GM23248 (cell line): ENCODE measurements at regions not wholly inside any gene's neighbourhood (a gene's known extent, or its start where the extent isn't known, plus 50 kb on each side); places are given as distances from the start of the nearest gene placed in this dataset.
"Not testable (repeated sequence)": the region's sequence is repeated elsewhere in the genome, so short reads cannot be mapped to it uniquely, and the experiment has no call there.

Experiments used
- DNase-seq: peaks from one replicate; pipeline ENCODE4 v3.0.0-alpha.2; 2015
- H2AFZ ChIP-seq: fragments of 200-600 bp; sonication (generic); 2 replicates; pipeline ENCODE4 v1.6.1; 2016; ENCODE audit warnings: antibody characterized with exemption
- H3F3A ChIP-seq: fragments of 200-600 bp; sonication (generic); 2 replicates; pipeline ENCODE4 v1.6.1; 2016; ENCODE audit warnings: mild to moderate bottlenecking, antibody characterized with exemption, mixed run types; ENCODE audit not compliant: insufficient read depth
- H3K27ac ChIP-seq: fragments of 200-600 bp; sonication (generic); 2 replicates; pipeline ENCODE4 v1.5.1; 2016; ENCODE audit warnings: mild to moderate bottlenecking
- H3K27me3 ChIP-seq: fragments of 200-600 bp; sonication (generic); replicated peaks from 2 replicates; pipeline ENCODE4 v1.6.1; 2016; ENCODE audit warnings: mild to moderate bottlenecking; ENCODE audit not compliant: insufficient read depth
- H3K36me3 ChIP-seq: fragments of 200-600 bp; sonication (generic); 2 replicates; pipeline ENCODE4 v1.6.1; 2016; ENCODE audit warnings: low read depth, mild to moderate bottlenecking
- H3K4me1 ChIP-seq: fragments of 200-600 bp; sonication (generic); 2 replicates; pipeline ENCODE4 v1.6.1; 2016; ENCODE audit warnings: mild to moderate bottlenecking; ENCODE audit not compliant: insufficient read depth
- H3K4me2 ChIP-seq: fragments of 200-600 bp; sonication (generic); one replicate; pipeline ENCODE4 v1.6.1; 2016; ENCODE audit warnings: mild to moderate bottlenecking; ENCODE audit not compliant: unreplicated experiment
- H3K4me3 ChIP-seq: fragments of 200-600 bp; sonication (generic); 2 replicates; pipeline ENCODE4 v1.5.1; 2016; ENCODE audit warnings: mild to moderate bottlenecking
- H3K79me2 ChIP-seq: fragments of 200-600 bp; sonication (generic); 2 replicates; pipeline ENCODE4 v1.6.1; 2016; ENCODE audit warnings: mild to moderate bottlenecking; ENCODE audit not compliant: insufficient read depth
- H3K9ac ChIP-seq: fragments of 200-600 bp; sonication (generic); 2 replicates; pipeline ENCODE4 v1.6.1; 2016; ENCODE audit warnings: mild to moderate bottlenecking
- H3K9me2 ChIP-seq: fragments of 200-600 bp; sonication (generic); 2 replicates; pipeline ENCODE4 v1.6.1; 2016; ENCODE audit warnings: mixed run types, mild to moderate bottlenecking, moderate library complexity; ENCODE audit not compliant: insufficient read depth
- H3K9me3 ChIP-seq: fragments of 200-600 bp; sonication (generic); one replicate; pipeline ENCODE4 v1.6.1; 2017; ENCODE audit warnings: low read depth
- H4K20me1 ChIP-seq: fragments of 200-600 bp; sonication (generic); 2 replicates; pipeline ENCODE4 v1.6.0; 2016; ENCODE audit not compliant: insufficient read depth
- EZH2 ChIP-seq: fragments of 200-600 bp; sonication (generic); IDR thresholded peaks from 2 replicates; pipeline ENCODE4 v1.6.1; 2018; ENCODE audit warnings: antibody characterized with exemption, mild to moderate bottlenecking; ENCODE audit not compliant: insufficient read depth, poor library complexity, severe bottlenecking
- EZH2phosphoT487 ChIP-seq: fragments of 200-600 bp; sonication (generic); IDR thresholded peaks from 2 replicates; pipeline ENCODE4 v1.6.1; 2018; ENCODE audit warnings: antibody characterized with exemption, moderate library complexity, mild to moderate bottlenecking, low read depth; ENCODE audit not compliant: insufficient read depth
- WGBS, 2 experiments: methylation state at CpG; one replicate each; pipeline ENCODE4 v1.1.6; 2015 to 2017; ENCODE audit warnings: low lambda C conversion rate in 2 of 2, low coverage in 1 of 2; ENCODE audit errors: missing lambda C conversion rate in 2 of 2; 5-methylcytosine and 5-hydroxymethylcytosine counted together
- in situ Hi-C: fragments of 300-500 bp; cut with MboI; formaldehyde crosslinking; loops from 2 replicates; pipeline ENCODE4 v1.15.0; 2020

DNA sequence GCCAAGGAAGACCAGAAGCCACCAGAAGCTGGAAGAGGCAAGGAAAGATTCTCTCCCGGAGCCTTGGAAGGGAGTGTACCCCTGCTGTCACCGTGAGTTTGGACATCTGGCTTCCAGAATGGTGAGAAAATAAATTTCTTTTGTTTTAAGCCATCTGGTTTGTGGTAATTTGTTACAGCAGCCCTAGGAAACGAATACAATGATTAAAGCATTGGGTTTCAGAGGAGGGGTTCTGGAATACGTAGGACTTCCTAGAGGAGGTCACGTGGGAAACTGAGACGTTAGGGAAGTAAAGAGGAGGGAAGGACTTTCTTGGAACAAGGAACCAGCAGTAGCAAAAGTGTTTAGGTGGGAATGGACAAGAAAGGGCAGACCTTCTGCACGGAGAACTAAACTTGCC, 377.7 kb downstream of the IL20RB start:
- Histone ChIP-seq H3K4me1 (no peaks in the 10 kb centered on the region), H3K27ac (no peak overlapping the region), H3K4me3 (no peak overlapping the region), H2AFZ (no peak overlapping the region), H3K27me3 (no peaks in the 10 kb centered on the region), H3K9me3 (no peaks in the 10 kb centered on the region), H3K79me2 (no peaks in the 10 kb centered on the region), H3K36me3 (no peaks in the 10 kb centered on the region), H3K9ac (no peak overlapping the region), H3F3A (no peaks in the 10 kb centered on the region), H3K9me2 (no peaks in the 10 kb centered on the region), H4K20me1 (no peaks in the 10 kb centered on the region), H3K4me2 (no peak overlapping the region)
- TF ChIP-seq EZH2phosphoT487 (no peak), EZH2 (no peak)
- 2 to 6% methylated on average over 7 of the region's 7 CpGs for WGBS, 2 experiments
- in situ Hi-C loops = no loop called here
- no peak for DNase-seq

- H3K9me2 ChIP-seq, H3F3A ChIP-seq, H3K9me3 ChIP-seq, H3K4me1 ChIP-seq, H3K36me3 ChIP-seq, H3K79me2 ChIP-seq, H2AFZ ChIP-seq, H3K27ac ChIP-seq, H3K4me2 ChIP-seq, H3K4me3 ChIP-seq, H4K20me1 ChIP-seq, DNase-seq, H3K9ac ChIP-seq, in situ Hi-C loops, H3K27me3 ChIP-seq: not testable (repeated sequence)
- WGBS, 2 experiments = 12 to 30% methylated on average over 5 of the region's 5 CpGs
Observed at GRCh38 chr3:137338400-137338799, 380.6 kb downstream of the IL20RB start.

GRCh38 chr3:137343283-137343682, 385.5 kb downstream of the IL20RB start:
- in situ Hi-C loops = no loop called here
- 5 to 9% methylated on average over 4 of the region's 4 CpGs for WGBS, 2 experiments
- no peaks in the 10 kb centered on the region for H4K20me1 ChIP-seq

DNA sequence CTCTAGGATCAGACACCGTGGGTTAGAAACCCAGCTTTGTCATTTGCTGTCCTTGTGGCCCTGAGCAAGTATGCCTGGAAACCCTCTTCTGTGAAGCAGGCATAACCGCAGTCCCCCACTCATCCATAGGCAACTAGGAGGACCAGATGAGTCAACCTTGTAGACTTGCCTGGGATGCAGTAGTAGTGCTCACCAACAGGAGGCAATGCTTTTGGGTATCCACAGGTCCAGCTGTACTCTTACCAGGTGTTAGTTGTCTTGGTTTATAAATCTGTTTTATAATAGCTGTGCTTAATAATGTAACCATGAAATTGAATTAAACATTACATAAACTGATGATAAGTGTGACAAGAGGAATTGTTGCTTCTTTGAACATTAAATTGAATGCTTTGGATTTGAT, 389.3 kb downstream of the IL20RB start:
- Histone ChIP-seq H3K27me3 (no peaks in the 10 kb centered on the region), H3K4me1 (no peaks in the 10 kb centered on the region), H3K4me3 (no peak overlapping the region), H2AFZ (no peak overlapping the region), H4K20me1 (no peaks in the 10 kb centered on the region), H3K79me2 (no peaks in the 10 kb centered on the region), H3K4me2 (no peak overlapping the region), H3K27ac (no peak overlapping the region), H3K9me2 (no peaks in the 10 kb centered on the region), H3F3A (no peaks in the 10 kb centered on the region), H3K9ac (no peak overlapping the region), H3K36me3 (no peaks in the 10 kb centered on the region), H3K9me3 (no peaks in the 10 kb centered on the region)
- DNase-seq = no peak
- TF ChIP-seq EZH2phosphoT487 (no peak), EZH2 (no peak)
- in situ Hi-C loops = no loop called here
- 12 to 13% methylated on average over 2 of the region's 2 CpGs for WGBS, 2 experiments

More at GRCh38 chr3:137343283-137343682, 385.5 kb downstream of the IL20RB start:
- Histone ChIP-seq H3K36me3 (no peaks in the 10 kb centered on the region), H3K4me1 (no peaks in the 10 kb centered on the region), H3K9me3 (no peaks in the 10 kb centered on the region), H3K27ac (no peak overlapping the region), H3K9me2 (no peaks in the 10 kb centered on the region), H3K4me3 (no peak overlapping the region), H3K4me2 (no peak overlapping the region), H2AFZ (no peak overlapping the region), H3K79me2 (no peaks in the 10 kb centered on the region), H3F3A (no peaks in the 10 kb centered on the region), H3K9ac (no peak overlapping the region), H3K27me3 (no peaks in the 10 kb centered on the region)
- no peak for DNase-seq
- TF ChIP-seq EZH2 = no peak
- no peak for TF ChIP-seq EZH2phosphoT487

DNA sequence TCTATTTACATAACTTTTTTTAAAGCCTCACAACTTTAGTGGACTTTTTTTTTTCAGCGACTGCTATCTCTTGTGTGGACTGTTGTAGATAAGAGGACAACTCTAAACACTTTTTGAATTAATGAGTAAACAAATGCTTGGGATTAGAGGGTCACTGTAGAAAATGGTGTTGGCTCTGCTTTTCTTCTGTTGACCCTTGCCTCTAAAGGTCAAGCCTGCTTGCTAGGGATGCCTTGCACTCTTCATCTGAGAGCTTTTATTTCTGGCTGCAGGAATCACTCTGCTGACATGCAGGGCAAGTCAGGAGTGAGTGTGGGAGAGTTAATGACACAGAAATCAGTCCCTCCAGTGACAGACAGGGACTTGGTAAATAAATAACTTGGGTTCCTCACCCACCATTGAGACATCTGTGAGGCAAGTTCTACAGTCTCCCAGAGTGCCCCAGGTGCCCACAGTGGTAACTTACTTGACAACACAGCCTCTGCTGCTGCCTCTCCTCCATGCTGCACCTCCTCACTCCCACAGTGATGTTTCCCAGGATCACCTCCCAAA, 390.1 kb downstream of the IL20RB start:
- in situ Hi-C loops = no loop called here

More for the DNA sequence above, 390.1 kb downstream of the IL20RB start:
- H3K4me3 ChIP-seq = no peak overlapping the region
- TF ChIP-seq EZH2 (no peak), EZH2phosphoT487 (no peak)
- 2 to 13% methylated on average over 1 of the region's 1 CpG for whole genome bisulfite sequencing, 2 experiments
- no peak overlapping the region for H3K4me2 ChIP-seq
- H3K9me3 ChIP-seq = no peaks in the 10 kb centered on the region
- H2AFZ ChIP-seq = no peak overlapping the region
- no peaks in the 10 kb centered on the region for H3K79me2 ChIP-seq
- no peak for DNase-seq
- H3F3A ChIP-seq = no peaks in the 10 kb centered on the region
- H3K36me3 ChIP-seq = no peaks in the 10 kb centered on the region
- H3K27ac ChIP-seq = no peak overlapping the region
- no peaks in the 10 kb centered on the region for H3K27me3 ChIP-seq
- no peaks in the 10 kb centered on the region for H3K9me2 ChIP-seq
- no peaks in the 10 kb centered on the region for H3K4me1 ChIP-seq
- no peaks in the 10 kb centered on the region for H4K20me1 ChIP-seq
- no peak overlapping the region for H3K9ac ChIP-seq
